ENCODE measurements at regions not wholly inside any gene's neighbourhood (a gene's known extent, or its start where the extent isn't known, plus 50 kb on each side); places are given as distances from the start of the nearest gene placed in this dataset.
"Not testable (repeated sequence)": the region's sequence is repeated elsewhere in the genome, so short reads cannot be mapped to it uniquely, and the experiment has no call there.

- peaks cover 2% of the 10 kb centered on the region for H3K9me3 Mint-ChIP-seq
- no peak overlapping the region for H3K4me3 Mint-ChIP-seq
- H3K36me3 Mint-ChIP-seq, result no peaks in the 10 kb centered on the region
- no peak for DNase-seq
- no peak overlapping the region for H3K27ac Mint-ChIP-seq
- no peaks in the 10 kb centered on the region for H3K4me1 Mint-ChIP-seq
- no peaks in the 10 kb centered on the region for H3K27me3 Mint-ChIP-seq
Measured at GRCh38 chr3:145648396-145648795, 512.6 kb downstream of the PLOD2 start.

GRCh38 chr3:145649368-145649887 lies 511.6 kb downstream of the PLOD2 start:
- Mint-ChIP-seq H3K27ac (no peak overlapping the region), H3K36me3 (no peaks in the 10 kb centered on the region), H3K27me3 (no peaks in the 10 kb centered on the region), H3K4me3 (no peak overlapping the region), H3K4me1 (no peaks in the 10 kb centered on the region), H3K9me3 (peaks cover 2% of the 10 kb centered on the region)
- DNase-seq, result no peak

GRCh38 chr3:145650170-145650569 lies 510.8 kb downstream of the PLOD2 start:
- Mint-ChIP-seq H3K9me3 (peaks cover 2% of the 10 kb centered on the region), H3K36me3 (no peaks in the 10 kb centered on the region), H3K27ac (no peak overlapping the region), H3K4me1 (no peaks in the 10 kb centered on the region), H3K27me3 (no peaks in the 10 kb centered on the region), H3K4me3 (no peak overlapping the region)
- no peak for DNase-seq

GRCh38 chr3:145671121-145671520 lies 489.9 kb downstream of the PLOD2 start:
- H3K9me3 Mint-ChIP-seq, result peaks cover 2% of the 10 kb centered on the region
- H3K4me3 Mint-ChIP-seq, result no peak overlapping the region
- H3K27me3 Mint-ChIP-seq, result no peaks in the 10 kb centered on the region
- H3K36me3 Mint-ChIP-seq, result no peaks in the 10 kb centered on the region
- no peak for DNase-seq
- no peak overlapping the region for H3K27ac Mint-ChIP-seq
- no peaks in the 10 kb centered on the region for H3K4me1 Mint-ChIP-seq

- no peaks in the 10 kb centered on the region for H3K36me3 Mint-ChIP-seq
- H3K4me1 Mint-ChIP-seq, result no peaks in the 10 kb centered on the region
- H3K9me3 Mint-ChIP-seq, result peaks cover 2% of the 10 kb centered on the region
- DNase-seq, result no peak
- H3K4me3 Mint-ChIP-seq, result no peak overlapping the region
- H3K27me3 Mint-ChIP-seq, result no peaks in the 10 kb centered on the region
- H3K27ac Mint-ChIP-seq, result no peak overlapping the region
Measured at GRCh38 chr3:145673838-145674237, 487.1 kb downstream of the PLOD2 start.

- H3K27ac Mint-ChIP-seq, result no peak overlapping the region
- H3K27me3 Mint-ChIP-seq, result no peaks in the 10 kb centered on the region
- no peak overlapping the region for H3K4me3 Mint-ChIP-seq
- no peaks in the 10 kb centered on the region for H3K4me1 Mint-ChIP-seq
- H3K36me3 Mint-ChIP-seq, result no peaks in the 10 kb centered on the region
- no peaks in the 10 kb centered on the region for H3K9me3 Mint-ChIP-seq
- DNase-seq, result no peak
Measured at GRCh38 chr3:145678401-145678800, 482.6 kb downstream of the PLOD2 start.

GRCh38 chr3:145681181-145681580 lies 479.8 kb downstream of the PLOD2 start:
- no peak overlapping the region for H3K27ac Mint-ChIP-seq

GRCh38 chr3:145687978-145688377 lies 473.0 kb downstream of the PLOD2 start:
- not testable (repeated sequence) for H3K9me3 Mint-ChIP-seq, H3K27ac Mint-ChIP-seq, H3K27me3 Mint-ChIP-seq, DNase-seq, H3K4me3 Mint-ChIP-seq, H3K36me3 Mint-ChIP-seq, H3K4me1 Mint-ChIP-seq

More at GRCh38 chr3:145681181-145681580, 479.8 kb downstream of the PLOD2 start:
- DNase-seq, result no peak
- no peaks in the 10 kb centered on the region for H3K27me3 Mint-ChIP-seq
- H3K36me3 Mint-ChIP-seq, result no peaks in the 10 kb centered on the region
- no peaks in the 10 kb centered on the region for H3K4me1 Mint-ChIP-seq
- no peaks in the 10 kb centered on the region for H3K9me3 Mint-ChIP-seq
- no peak overlapping the region for H3K4me3 Mint-ChIP-seq

GRCh38 chr3:145692751-145693150 lies 468.2 kb downstream of the PLOD2 start:
- Mint-ChIP-seq H3K4me3 (no peak overlapping the region), H3K4me1 (no peaks in the 10 kb centered on the region), H3K36me3 (no peaks in the 10 kb centered on the region), H3K27me3 (no peaks in the 10 kb centered on the region), H3K9me3 (no peaks in the 10 kb centered on the region), H3K27ac (no peak overlapping the region)
- no peak for DNase-seq

GRCh38 chr3:145696011-145696410 lies 465.0 kb downstream of the PLOD2 start:
- no peaks in the 10 kb centered on the region for H3K4me1 Mint-ChIP-seq
- DNase-seq, result no peak
- no peaks in the 10 kb centered on the region for H3K36me3 Mint-ChIP-seq
- no peak overlapping the region for H3K4me3 Mint-ChIP-seq
- no peak overlapping the region for H3K27ac Mint-ChIP-seq
- no peaks in the 10 kb centered on the region for H3K27me3 Mint-ChIP-seq
- peaks cover 1% of the 10 kb centered on the region for H3K9me3 Mint-ChIP-seq

- no peak overlapping the region for H3K4me3 Mint-ChIP-seq
- H3K27ac Mint-ChIP-seq, result no peak overlapping the region
- no peaks in the 10 kb centered on the region for H3K36me3 Mint-ChIP-seq
Measured at GRCh38 chr3:145698250-145698649, 462.7 kb downstream of the PLOD2 start.

GRCh38 chr3:145698749-145699148 lies 462.2 kb downstream of the PLOD2 start:
- H3K4me1 Mint-ChIP-seq, result no peaks in the 10 kb centered on the region
- H3K27ac Mint-ChIP-seq, result no peak overlapping the region
- peaks cover 1% of the 10 kb centered on the region for H3K9me3 Mint-ChIP-seq
- no peak overlapping the region for H3K4me3 Mint-ChIP-seq
- H3K36me3 Mint-ChIP-seq, result no peaks in the 10 kb centered on the region
- DNase-seq, result no peak
- no peaks in the 10 kb centered on the region for H3K27me3 Mint-ChIP-seq

More at GRCh38 chr3:145698250-145698649, 462.7 kb downstream of the PLOD2 start:
- Mint-ChIP-seq H3K27me3 (no peaks in the 10 kb centered on the region), H3K9me3 (peaks cover 1% of the 10 kb centered on the region), H3K4me1 (no peaks in the 10 kb centered on the region)
- no peak for DNase-seq

- H3K27ac Mint-ChIP-seq, result no peak overlapping the region
- H3K27me3 Mint-ChIP-seq, result no peaks in the 10 kb centered on the region
- no peaks in the 10 kb centered on the region for H3K4me1 Mint-ChIP-seq
- DNase-seq, result no peak
- no peak overlapping the region for H3K4me3 Mint-ChIP-seq
- no peaks in the 10 kb centered on the region for H3K36me3 Mint-ChIP-seq
- peaks cover 1% of the 10 kb centered on the region for H3K9me3 Mint-ChIP-seq
Measured at GRCh38 chr3:145704020-145704419, 457.0 kb downstream of the PLOD2 start.

GRCh38 chr3:145709779-145710178 lies 451.2 kb downstream of the PLOD2 start:
- DNase-seq, H3K36me3 Mint-ChIP-seq, H3K27me3 Mint-ChIP-seq, H3K27ac Mint-ChIP-seq, H3K4me1 Mint-ChIP-seq, H3K4me3 Mint-ChIP-seq, H3K9me3 Mint-ChIP-seq: not testable (repeated sequence)

GRCh38 chr3:145716519-145716918 lies 444.5 kb downstream of the PLOD2 start:
- peaks cover 3% of the 10 kb centered on the region for H3K9me3 Mint-ChIP-seq
- no peak overlapping the region for H3K27ac Mint-ChIP-seq
- no peak for DNase-seq
- H3K27me3 Mint-ChIP-seq, result no peaks in the 10 kb centered on the region
- H3K4me3 Mint-ChIP-seq, result no peak overlapping the region
- no peaks in the 10 kb centered on the region for H3K4me1 Mint-ChIP-seq
- H3K36me3 Mint-ChIP-seq, result no peaks in the 10 kb centered on the region

GRCh38 chr3:145719114-145719513 lies 441.9 kb downstream of the PLOD2 start:
- Mint-ChIP-seq H3K27me3 (no peaks in the 10 kb centered on the region), H3K4me3 (no peak overlapping the region), H3K9me3 (peaks cover 2% of the 10 kb centered on the region), H3K27ac (no peak overlapping the region), H3K4me1 (no peaks in the 10 kb centered on the region), H3K36me3 (no peaks in the 10 kb centered on the region)
- DNase-seq, result no peak
